Natural killer cell (primary cell): ENCODE measurements at regions not wholly inside any gene's neighbourhood (a gene's known extent, or its start where the extent isn't known, plus 50 kb on each side); places are given as distances from the start of the nearest gene placed in this dataset.

Source experiments
- ATAC-seq, 3 donors: fragments of 150-1000 bp in 2 of 3; fragments of 200-7000 bp in 1 of 3; cut with Tn5 transposase; 1 replicate in 1 of 3; 2 replicates in 2 of 3; pipeline ENCODE4 v1.10.0; 2021; ENCODE audit warnings: mild to moderate bottlenecking in 2 of 3, moderate library complexity in 2 of 3
- DNase-seq, 2 donors: peaks; one replicate each; pipeline versions ENCODE4 v3.0.0 to v3.0.0-alpha.2; 2013 to 2021; ENCODE audit warnings: mixed read lengths in 1 of 2
- H3K27ac ChIP-seq: one replicate; pipeline ENCODE4 v1.5.1; 2013; ENCODE audit warnings: mild to moderate bottlenecking, low read length
- H3K27me3 ChIP-seq: one replicate; pipeline ENCODE4 v1.6.1; 2013; ENCODE audit warnings: low read length; ENCODE audit not compliant: control insufficient read depth, insufficient read depth
- H3K36me3 ChIP-seq: one replicate; pipeline ENCODE4 v1.6.1; 2013; ENCODE audit warnings: low read length; ENCODE audit not compliant: control insufficient read depth, insufficient read depth
- H3K4me1 ChIP-seq: one replicate; pipeline ENCODE4 v1.6.1; 2013; ENCODE audit warnings: low read length; ENCODE audit not compliant: control insufficient read depth, insufficient read depth
- H3K4me3 ChIP-seq: one replicate; pipeline ENCODE4 v1.5.1; 2013; ENCODE audit warnings: low read length
- H3K9me3 ChIP-seq: one replicate; pipeline ENCODE4 v1.6.1; 2013; ENCODE audit warnings: low read length; ENCODE audit not compliant: control insufficient read depth, insufficient read depth
- H3K27ac Mint-ChIP-seq, 2 donors: one replicate each; pipeline ENCODE4 v1.8.0; 2022; ENCODE audit warnings: mild to moderate bottlenecking in 2 of 2, mixed read lengths in 2 of 2, moderate library complexity in 1 of 2
- H3K27me3 Mint-ChIP-seq, 2 donors: one replicate each; pipeline ENCODE4 v1.8.0; 2022; ENCODE audit warnings: low read depth in 2 of 2, mixed read lengths in 2 of 2
- H3K36me3 Mint-ChIP-seq: one replicate; pipeline ENCODE4 v1.8.0; 2022; ENCODE audit warnings: mixed read lengths
- H3K4me1 Mint-ChIP-seq, 2 donors: one replicate each; pipeline ENCODE4 v1.8.0; 2022; ENCODE audit warnings: mixed read lengths in 2 of 2
- H3K4me3 Mint-ChIP-seq: one replicate; pipeline ENCODE4 v1.8.0; 2022; ENCODE audit warnings: mild to moderate bottlenecking, moderate library complexity, mixed read lengths
- H3K9me3 Mint-ChIP-seq, 2 donors: one replicate each; pipeline ENCODE4 v1.8.0; 2022; ENCODE audit warnings: mixed read lengths in 2 of 2
- WGBS: methylation state at CpG from one replicate; pipeline ENCODE4 v1.1.7; 2013; ENCODE audit warnings: missing lambda C conversion rate; ENCODE audit not compliant: insufficient coverage; 5-methylcytosine and 5-hydroxymethylcytosine counted together
- intact Hi-C: fragments of 100-400 bp; cut with micrococcal nuclease; formaldehyde crosslinking; loops from one replicate; pipeline ENCODE4 v1.14.2; 2022
- TF ChIP-seq, protein P1 (sequence below): fragments of 200-600 bp; IDR thresholded peaks from one replicate; pipeline ENCODE4 v1.8.0; 2022; ENCODE audit warnings: antibody characterized with exemption

DNA sequence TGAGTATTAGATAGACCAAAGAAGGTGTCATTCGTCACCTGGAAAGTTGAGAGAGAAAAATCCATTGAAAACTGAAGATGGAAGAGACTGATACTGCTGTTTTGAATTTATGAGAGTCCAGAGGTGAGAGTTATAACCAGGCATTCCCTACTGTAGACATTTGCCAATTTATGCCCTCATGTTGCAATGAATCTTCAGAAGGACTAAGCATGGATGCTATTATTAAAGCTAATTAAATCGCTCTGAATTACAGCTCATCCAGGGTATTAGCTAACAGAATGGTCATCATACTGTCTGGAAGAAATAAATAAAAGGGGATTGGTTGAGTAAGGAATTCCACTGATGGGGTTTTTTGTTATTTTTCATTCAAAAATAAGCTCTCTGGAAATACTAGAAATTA is 101.6 kb upstream of the PLPP4 start:
- Histone ChIP-seq H3K36me3 (no peaks in the 10 kb centered on the region), H3K27ac (no peak overlapping the region), H3K27me3 (no peaks in the 10 kb centered on the region), H3K4me1 (no peaks in the 10 kb centered on the region), H3K9me3 (no peaks in the 10 kb centered on the region), H3K4me3 (no peak overlapping the region)
- ATAC-seq = no peak
- H3K4me3 Mint-ChIP-seq = no peak overlapping the region
- peaks cover 0 to 7% of the 10 kb centered on the region in 2 donors for H3K27me3 Mint-ChIP-seq
- H3K36me3 Mint-ChIP-seq = no peaks in the 10 kb centered on the region
- DNase-seq = no peak
- H3K27ac Mint-ChIP-seq = no peak overlapping the region
- TF ChIP-seq, protein P1, sequence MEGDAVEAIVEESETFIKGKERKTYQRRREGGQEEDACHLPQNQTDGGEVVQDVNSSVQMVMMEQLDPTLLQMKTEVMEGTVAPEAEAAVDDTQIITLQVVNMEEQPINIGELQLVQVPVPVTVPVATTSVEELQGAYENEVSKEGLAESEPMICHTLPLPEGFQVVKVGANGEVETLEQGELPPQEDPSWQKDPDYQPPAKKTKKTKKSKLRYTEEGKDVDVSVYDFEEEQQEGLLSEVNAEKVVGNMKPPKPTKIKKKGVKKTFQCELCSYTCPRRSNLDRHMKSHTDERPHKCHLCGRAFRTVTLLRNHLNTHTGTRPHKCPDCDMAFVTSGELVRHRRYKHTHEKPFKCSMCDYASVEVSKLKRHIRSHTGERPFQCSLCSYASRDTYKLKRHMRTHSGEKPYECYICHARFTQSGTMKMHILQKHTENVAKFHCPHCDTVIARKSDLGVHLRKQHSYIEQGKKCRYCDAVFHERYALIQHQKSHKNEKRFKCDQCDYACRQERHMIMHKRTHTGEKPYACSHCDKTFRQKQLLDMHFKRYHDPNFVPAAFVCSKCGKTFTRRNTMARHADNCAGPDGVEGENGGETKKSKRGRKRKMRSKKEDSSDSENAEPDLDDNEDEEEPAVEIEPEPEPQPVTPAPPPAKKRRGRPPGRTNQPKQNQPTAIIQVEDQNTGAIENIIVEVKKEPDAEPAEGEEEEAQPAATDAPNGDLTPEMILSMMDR = no peak
- intact Hi-C loops = no loop called here
- H3K4me1 Mint-ChIP-seq = no peaks in the 10 kb centered on the region
- H3K9me3 Mint-ChIP-seq = no peaks in the 10 kb centered on the region
- WGBS = 82% methylated on average over 2 of the region's 2 CpGs

DNA sequence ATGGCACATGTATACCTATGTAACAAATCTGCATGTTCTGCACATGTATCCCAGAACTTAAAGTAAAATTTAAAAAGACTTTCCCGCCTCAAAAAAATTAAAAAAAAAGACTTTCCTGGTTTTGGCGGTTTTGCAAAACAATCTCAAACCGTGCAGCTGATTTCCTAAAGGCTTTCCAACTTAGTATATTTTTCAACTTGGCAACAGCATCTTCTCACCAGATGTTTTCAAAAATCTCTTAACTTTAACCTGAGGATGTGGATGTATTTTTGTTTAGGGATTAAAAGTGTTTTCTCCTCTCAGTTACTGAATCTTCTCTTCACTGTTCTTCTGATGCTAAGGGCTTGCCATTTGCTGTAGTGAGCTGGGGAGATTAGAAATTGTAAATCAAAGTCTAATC is 96.5 kb upstream of the PLPP4 start:
- Mint-ChIP-seq H3K4me1 (no peaks in the 10 kb centered on the region), H3K27me3 (peaks cover 0 to 27% of the 10 kb centered on the region in 2 donors), H3K27ac (no peak overlapping the region), H3K4me3 (no peak overlapping the region), H3K9me3 (no peaks in the 10 kb centered on the region), H3K36me3 (no peaks in the 10 kb centered on the region)
- Histone ChIP-seq H3K27ac (no peak overlapping the region), H3K4me3 (no peak overlapping the region), H3K27me3 (no peaks in the 10 kb centered on the region), H3K36me3 (no peaks in the 10 kb centered on the region), H3K9me3 (no peaks in the 10 kb centered on the region), H3K4me1 (no peaks in the 10 kb centered on the region)
- ATAC-seq = no peak
- 88% methylated on average over 3 of the region's 3 CpGs for WGBS
- intact Hi-C loops = no loop called here
- TF ChIP-seq, protein P1 = no peak
- no peak for DNase-seq

DNA sequence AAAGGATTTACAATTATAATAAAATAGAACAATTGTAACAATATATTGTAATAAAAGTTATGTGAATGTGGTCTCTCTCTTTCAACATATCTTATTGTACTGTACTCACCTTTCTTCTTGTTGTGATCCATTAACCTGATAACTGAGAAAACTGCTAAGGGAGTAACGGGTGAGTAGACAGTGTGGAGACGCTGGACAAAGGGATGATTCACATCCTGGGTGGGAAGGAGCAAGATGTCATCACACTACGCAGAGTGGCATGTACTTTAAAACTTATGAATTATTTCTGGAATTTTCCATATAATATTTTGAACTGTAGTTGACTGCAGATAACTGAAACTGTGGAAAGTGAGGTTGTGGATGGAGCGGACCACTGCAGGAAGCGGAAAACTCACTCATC is 91.2 kb upstream of the PLPP4 start:
- TF ChIP-seq, protein P1 = no peak
- H3K9me3 Mint-ChIP-seq = no peaks in the 10 kb centered on the region
- 90% methylated on average over 5 of the region's 5 CpGs for WGBS

DNA sequence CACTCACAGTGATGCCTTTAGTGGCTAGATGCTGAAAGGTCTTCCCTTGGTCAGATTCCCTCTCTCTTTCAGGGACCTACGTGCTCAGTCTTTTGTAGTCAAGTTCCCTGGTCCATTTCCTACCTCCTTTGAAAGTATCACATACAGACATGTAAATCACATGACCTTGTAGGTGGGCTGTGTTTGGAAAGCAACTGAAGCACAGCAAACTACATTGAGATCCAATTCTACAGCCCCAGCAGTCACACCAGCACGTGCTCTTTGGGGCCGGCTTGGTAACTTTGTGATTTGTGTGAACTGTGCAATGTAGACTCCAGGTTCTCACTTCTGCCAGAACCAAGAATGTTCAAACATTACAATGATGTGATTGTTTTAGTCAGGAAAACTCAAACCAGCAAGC is 89.7 kb upstream of the PLPP4 start:
- H3K4me3 Mint-ChIP-seq = no peak overlapping the region
- H3K4me1 Mint-ChIP-seq = no peaks in the 10 kb centered on the region
- H3K4me3 ChIP-seq = no peak overlapping the region
- ATAC-seq = no peak
- 80% methylated on average over 1 of the region's 3 CpGs for WGBS
- DNase-seq = no peak
- TF ChIP-seq, protein P1 = no peak
- no peak overlapping the region for H3K27ac Mint-ChIP-seq
- no peaks in the 10 kb centered on the region for H3K36me3 Mint-ChIP-seq
- no peak overlapping the region for H3K27ac ChIP-seq
- intact Hi-C loops = no loop called here
- H3K4me1 ChIP-seq = no peaks in the 10 kb centered on the region
- no peaks in the 10 kb centered on the region for H3K27me3 ChIP-seq
- no peaks in the 10 kb centered on the region for H3K9me3 Mint-ChIP-seq
- H3K36me3 ChIP-seq = no peaks in the 10 kb centered on the region
- H3K9me3 ChIP-seq = no peaks in the 10 kb centered on the region
- peaks cover 11 to 38% of the 10 kb centered on the region in 2 donors for H3K27me3 Mint-ChIP-seq

More for the DNA sequence above, 91.2 kb upstream of the PLPP4 start:
- no peak overlapping the region for H3K27ac Mint-ChIP-seq
- no peaks in the 10 kb centered on the region for H3K36me3 Mint-ChIP-seq
- Histone ChIP-seq H3K36me3 (no peaks in the 10 kb centered on the region), H3K27ac (no peak overlapping the region), H3K4me3 (no peak overlapping the region), H3K9me3 (no peaks in the 10 kb centered on the region), H3K4me1 (no peaks in the 10 kb centered on the region), H3K27me3 (no peaks in the 10 kb centered on the region)
- DNase-seq = no peak
- no peak for ATAC-seq
- H3K27me3 Mint-ChIP-seq = peaks cover 6 to 44% of the 10 kb centered on the region in 2 donors
- intact Hi-C loops = no loop called here
- no peaks in the 10 kb centered on the region for H3K4me1 Mint-ChIP-seq
- H3K4me3 Mint-ChIP-seq = no peak overlapping the region
